ENCODE measurements at regions not wholly inside any gene's neighbourhood (a gene's known extent, or its start where the extent isn't known, plus 50 kb on each side); places are given as distances from the start of the nearest gene placed in this dataset.

GRCh38 chr5:93107805-93108520, 473.1 kb downstream of the NR2F1-AS1 start:
- no peak overlapping the region for H3K4me3 ChIP-seq (ENCODE audit: low read length)
- H2AFZ ChIP-seq (ENCODE audit: low read depth, low read length) = no peak overlapping the region
- no peaks in the 10 kb centered on the region for H3K9me3 ChIP-seq (ENCODE audit: insufficient read depth, low read length)
- no peak overlapping the region for H3K9ac ChIP-seq (ENCODE audit: low read length)
- H3K27me3 ChIP-seq (ENCODE audit: low read depth, low read length) = no peaks in the 10 kb centered on the region
- no peak overlapping the region for H3K27ac ChIP-seq (ENCODE audit: low read length)
- no peak overlapping the region for H3K4me2 ChIP-seq (ENCODE audit: low read length)
- H4K20me1 ChIP-seq (ENCODE audit: insufficient read depth, low read length) = no peaks in the 10 kb centered on the region
- H3K79me2 ChIP-seq (ENCODE audit: low read length) = no peaks in the 10 kb centered on the region
- no peaks in the 10 kb centered on the region for H3K36me3 ChIP-seq (replicated peaks; ENCODE audit: low read depth, low read length)
- H3K4me1 ChIP-seq (ENCODE audit: low read length) = no peaks in the 10 kb centered on the region
- no peak for TF ChIP-seq EZH2phosphoT487 (IDR thresholded peaks at IDR 0.05; ENCODE audit: low read depth)
- TF ChIP-seq, protein P1, sequence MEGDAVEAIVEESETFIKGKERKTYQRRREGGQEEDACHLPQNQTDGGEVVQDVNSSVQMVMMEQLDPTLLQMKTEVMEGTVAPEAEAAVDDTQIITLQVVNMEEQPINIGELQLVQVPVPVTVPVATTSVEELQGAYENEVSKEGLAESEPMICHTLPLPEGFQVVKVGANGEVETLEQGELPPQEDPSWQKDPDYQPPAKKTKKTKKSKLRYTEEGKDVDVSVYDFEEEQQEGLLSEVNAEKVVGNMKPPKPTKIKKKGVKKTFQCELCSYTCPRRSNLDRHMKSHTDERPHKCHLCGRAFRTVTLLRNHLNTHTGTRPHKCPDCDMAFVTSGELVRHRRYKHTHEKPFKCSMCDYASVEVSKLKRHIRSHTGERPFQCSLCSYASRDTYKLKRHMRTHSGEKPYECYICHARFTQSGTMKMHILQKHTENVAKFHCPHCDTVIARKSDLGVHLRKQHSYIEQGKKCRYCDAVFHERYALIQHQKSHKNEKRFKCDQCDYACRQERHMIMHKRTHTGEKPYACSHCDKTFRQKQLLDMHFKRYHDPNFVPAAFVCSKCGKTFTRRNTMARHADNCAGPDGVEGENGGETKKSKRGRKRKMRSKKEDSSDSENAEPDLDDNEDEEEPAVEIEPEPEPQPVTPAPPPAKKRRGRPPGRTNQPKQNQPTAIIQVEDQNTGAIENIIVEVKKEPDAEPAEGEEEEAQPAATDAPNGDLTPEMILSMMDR (IDR thresholded peaks at IDR 0.05; ENCODE audit: low read depth, low read length) = no peak

DNA sequence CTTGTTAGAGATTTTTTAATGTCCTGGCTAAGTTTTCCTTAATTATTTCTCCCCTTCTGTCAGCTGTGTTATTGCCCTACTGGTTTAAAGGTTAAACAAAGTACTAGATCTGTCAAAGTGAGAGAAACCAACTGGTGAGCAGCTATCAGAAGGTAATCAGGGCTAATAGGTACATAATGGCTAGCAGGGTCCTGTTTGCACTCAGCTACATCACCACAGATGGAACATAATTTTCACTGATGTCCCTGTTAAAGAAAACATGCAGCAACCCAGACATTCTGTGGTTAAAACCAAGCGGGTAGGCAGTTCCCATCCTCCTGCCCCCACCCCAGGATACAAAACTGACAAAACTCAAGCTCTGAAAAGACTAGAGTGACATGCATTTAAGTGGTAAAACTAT, 473.9 kb downstream of the NR2F1-AS1 start:
- no peaks in the 10 kb centered on the region for H3K79me2 ChIP-seq (ENCODE audit: low read length)
- no peaks in the 10 kb centered on the region for H3K9me3 ChIP-seq (ENCODE audit: insufficient read depth, low read length)
- H3K9ac ChIP-seq (ENCODE audit: low read length) = no peak overlapping the region
- no peaks in the 10 kb centered on the region for H4K20me1 ChIP-seq (ENCODE audit: insufficient read depth, low read length)
- no peaks in the 10 kb centered on the region for H3K27me3 ChIP-seq (ENCODE audit: low read depth, low read length)
- H3K27ac ChIP-seq (ENCODE audit: low read length) = no peak overlapping the region
- H3K4me3 ChIP-seq (ENCODE audit: low read length) = no peak overlapping the region
- H3K4me2 ChIP-seq (ENCODE audit: low read length) = no peak overlapping the region
- no peak overlapping the region for H2AFZ ChIP-seq (ENCODE audit: low read depth, low read length)
- TF ChIP-seq, protein P1 (IDR thresholded peaks at IDR 0.05; ENCODE audit: low read depth, low read length) = no peak
- no peak for TF ChIP-seq EZH2phosphoT487 (IDR thresholded peaks at IDR 0.05; ENCODE audit: low read depth)
- no peaks in the 10 kb centered on the region for H3K4me1 ChIP-seq (ENCODE audit: low read length)
- H3K36me3 ChIP-seq (replicated peaks; ENCODE audit: low read depth, low read length) = no peaks in the 10 kb centered on the region

DNA sequence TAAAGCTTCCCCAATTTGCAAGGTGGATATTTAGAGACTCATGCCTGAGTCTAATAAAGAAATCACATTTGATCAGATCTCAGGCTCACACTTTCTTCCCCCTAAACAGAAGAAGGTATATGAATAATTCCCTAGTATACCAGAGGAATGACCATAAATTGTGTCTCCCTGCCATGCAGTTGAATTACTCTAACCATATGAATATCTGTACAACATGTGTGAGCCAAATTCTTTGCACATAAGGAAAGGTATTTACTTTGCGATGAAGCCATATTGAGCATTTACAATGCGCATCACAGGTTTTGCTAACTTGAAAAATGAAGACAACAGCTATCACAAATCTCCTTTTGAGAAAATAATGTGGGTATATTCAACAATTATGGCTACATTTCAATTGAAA, 479.4 kb downstream of the NR2F1-AS1 start:
- TF ChIP-seq, protein P1 (IDR thresholded peaks at IDR 0.05; ENCODE audit: low read depth, low read length) = no peak
- TF ChIP-seq EZH2phosphoT487 (IDR thresholded peaks at IDR 0.05; ENCODE audit: low read depth) = no peak
- Histone ChIP-seq H3K36me3 (replicated peaks; ENCODE audit: low read depth, low read length) (no peaks in the 10 kb centered on the region), H3K9ac (ENCODE audit: low read length) (no peak overlapping the region), H3K4me3 (ENCODE audit: low read length) (no peak overlapping the region), H4K20me1 (ENCODE audit: insufficient read depth, low read length) (no peaks in the 10 kb centered on the region), H3K27ac (ENCODE audit: low read length) (no peak overlapping the region), H3K9me3 (ENCODE audit: insufficient read depth, low read length) (no peaks in the 10 kb centered on the region), H3K4me2 (ENCODE audit: low read length) (no peak overlapping the region), H2AFZ (ENCODE audit: low read depth, low read length) (no peak overlapping the region), H3K79me2 (ENCODE audit: low read length) (no peaks in the 10 kb centered on the region), H3K27me3 (ENCODE audit: low read depth, low read length) (no peaks in the 10 kb centered on the region), H3K4me1 (ENCODE audit: low read length) (no peaks in the 10 kb centered on the region)

- TF ChIP-seq EZH2phosphoT487 (IDR thresholded peaks at IDR 0.05; ENCODE audit: low read depth) = no peak
- TF ChIP-seq, protein P1 (IDR thresholded peaks at IDR 0.05; ENCODE audit: low read depth, low read length) = no peak
- Histone ChIP-seq H3K4me3 (ENCODE audit: low read length) (no peak overlapping the region), H3K79me2 (ENCODE audit: low read length) (no peaks in the 10 kb centered on the region)
These were observed 480.0 kb downstream of the NR2F1-AS1 start for GRCh38 chr5:93100976-93101375.

More at GRCh38 chr5:93100976-93101375, 480.0 kb downstream of the NR2F1-AS1 start:
- Histone ChIP-seq H3K9ac (ENCODE audit: low read length) (no peak overlapping the region), H4K20me1 (ENCODE audit: insufficient read depth, low read length) (no peaks in the 10 kb centered on the region), H3K27ac (ENCODE audit: low read length) (no peak overlapping the region), H2AFZ (ENCODE audit: low read depth, low read length) (no peak overlapping the region), H3K4me2 (ENCODE audit: low read length) (no peak overlapping the region), H3K36me3 (replicated peaks; ENCODE audit: low read depth, low read length) (no peaks in the 10 kb centered on the region), H3K9me3 (ENCODE audit: insufficient read depth, low read length) (no peaks in the 10 kb centered on the region), H3K27me3 (ENCODE audit: low read depth, low read length) (no peaks in the 10 kb centered on the region), H3K4me1 (ENCODE audit: low read length) (no peaks in the 10 kb centered on the region)

All from OCI-LY3 (cell line).